MCF 10A (cell line): ENCODE measurements at regions not wholly inside any gene's neighbourhood (a gene's known extent, or its start where the extent isn't known, plus 50 kb on each side); places are given as distances from the start of the nearest gene placed in this dataset.

Experiments used
- BruUV-seq: library from RNA; stranded (reverse); fragments of 400-500 nt; replicated peaks from 2 replicates; lab custom pipeline; 2021; lab: Mats Ljungman, UMichigan
- CTCF ChIA-PET: fragments of 300-600 bp; sonication (Branson Sonifier 250); formaldehyde crosslinking; extraction: SDS; loops from one replicate; lab custom pipeline; 2021; ENCODE audit warnings: antibody characterized with exemption, inconsistent platforms; lab: Yijun Ruan, JAX
- POLR2A ChIA-PET: fragments of 300-600, 350-650 bp; sonication (Branson Sonifier 250); formaldehyde crosslinking; extraction: SDS; loops from one replicate; lab custom pipeline; 2020; ENCODE audit warnings: antibody characterized with exemption, inconsistent platforms; lab: Yijun Ruan, JAX
- DNase-seq: peaks from one replicate; pipeline ENCODE4 v3.0.0-alpha.2; 2018; ENCODE audit not compliant: unreplicated experiment
- H3K27ac Mint-ChIP-seq: one replicate; pipeline ENCODE4 v1.8.0; 2022; ENCODE audit warnings: mild to moderate bottlenecking, low read depth, mixed read lengths; ENCODE audit not compliant: unreplicated experiment
- H3K27me3 Mint-ChIP-seq: one replicate; pipeline ENCODE4 v1.8.0; 2022; ENCODE audit warnings: mixed read lengths; ENCODE audit not compliant: insufficient read depth, unreplicated experiment
- H3K36me3 Mint-ChIP-seq: one replicate; pipeline ENCODE4 v1.8.0; 2022; ENCODE audit warnings: mild to moderate bottlenecking, moderate library complexity, mixed read lengths; ENCODE audit not compliant: insufficient read depth, unreplicated experiment
- H3K4me1 Mint-ChIP-seq: one replicate; pipeline ENCODE4 v1.8.0; 2022; ENCODE audit warnings: mixed read lengths; ENCODE audit not compliant: insufficient read depth, unreplicated experiment
- H3K4me3 Mint-ChIP-seq: one replicate; pipeline ENCODE4 v1.8.0; 2022; ENCODE audit warnings: mild to moderate bottlenecking, moderate library complexity, mixed read lengths; ENCODE audit not compliant: unreplicated experiment
- H3K9me3 Mint-ChIP-seq: one replicate; pipeline ENCODE4 v1.8.0; 2022; ENCODE audit warnings: mixed read lengths; ENCODE audit not compliant: unreplicated experiment
- intact Hi-C: fragments of 100-400 bp; cut with micrococcal nuclease; formaldehyde crosslinking; loops from 2 replicates; pipeline ENCODE4 v1.14.1; 2022
- TF ChIP-seq, protein P1 (sequence below): fragments of 200-600 bp; IDR thresholded peaks from one replicate; pipeline ENCODE4 v1.8.0; 2022; ENCODE audit warnings: antibody characterized with exemption, mild to moderate bottlenecking; ENCODE audit not compliant: unreplicated experiment

DNA sequence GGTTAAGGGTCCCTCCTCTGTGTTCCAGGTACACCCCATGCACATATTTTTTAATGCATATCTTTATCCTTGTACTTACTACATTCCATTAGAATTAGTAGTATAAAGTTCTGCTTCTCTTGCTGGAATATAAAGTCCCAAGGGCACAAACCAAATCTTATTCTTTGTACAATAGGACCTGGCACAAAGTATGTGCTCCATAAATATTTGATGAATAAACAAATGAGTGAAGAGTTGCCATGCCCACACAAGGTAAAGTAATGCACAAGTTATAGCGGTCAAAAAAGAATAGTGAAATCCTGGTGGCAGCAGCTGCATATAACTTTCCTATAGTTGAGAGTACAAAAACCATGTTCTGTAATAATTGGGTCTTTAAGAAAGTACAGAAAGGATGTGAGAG, 82.1 kb upstream of the BMP4 start:
- CTCF ChIA-PET = interaction anchor here (1.1 kb wide), 1 partner anchor 52 kb away, joined by 4 read pairs; no protein-coding TSS in a partner anchor
- no TSS peak for BruUV-seq
- intact Hi-C loops = no loop called here
- H3K4me1 Mint-ChIP-seq = no peaks in the 10 kb centered on the region
- no peak overlapping the region for H3K4me3 Mint-ChIP-seq
- H3K27me3 Mint-ChIP-seq = no peaks in the 10 kb centered on the region
- no peak overlapping the region for H3K27ac Mint-ChIP-seq
- DNase-seq = no peak
- TF ChIP-seq, protein P1, sequence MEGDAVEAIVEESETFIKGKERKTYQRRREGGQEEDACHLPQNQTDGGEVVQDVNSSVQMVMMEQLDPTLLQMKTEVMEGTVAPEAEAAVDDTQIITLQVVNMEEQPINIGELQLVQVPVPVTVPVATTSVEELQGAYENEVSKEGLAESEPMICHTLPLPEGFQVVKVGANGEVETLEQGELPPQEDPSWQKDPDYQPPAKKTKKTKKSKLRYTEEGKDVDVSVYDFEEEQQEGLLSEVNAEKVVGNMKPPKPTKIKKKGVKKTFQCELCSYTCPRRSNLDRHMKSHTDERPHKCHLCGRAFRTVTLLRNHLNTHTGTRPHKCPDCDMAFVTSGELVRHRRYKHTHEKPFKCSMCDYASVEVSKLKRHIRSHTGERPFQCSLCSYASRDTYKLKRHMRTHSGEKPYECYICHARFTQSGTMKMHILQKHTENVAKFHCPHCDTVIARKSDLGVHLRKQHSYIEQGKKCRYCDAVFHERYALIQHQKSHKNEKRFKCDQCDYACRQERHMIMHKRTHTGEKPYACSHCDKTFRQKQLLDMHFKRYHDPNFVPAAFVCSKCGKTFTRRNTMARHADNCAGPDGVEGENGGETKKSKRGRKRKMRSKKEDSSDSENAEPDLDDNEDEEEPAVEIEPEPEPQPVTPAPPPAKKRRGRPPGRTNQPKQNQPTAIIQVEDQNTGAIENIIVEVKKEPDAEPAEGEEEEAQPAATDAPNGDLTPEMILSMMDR = no peak
- POLR2A ChIA-PET = no interaction called here
- H3K36me3 Mint-ChIP-seq = no peaks in the 10 kb centered on the region
- peaks cover 15% of the 10 kb centered on the region for H3K9me3 Mint-ChIP-seq

DNA sequence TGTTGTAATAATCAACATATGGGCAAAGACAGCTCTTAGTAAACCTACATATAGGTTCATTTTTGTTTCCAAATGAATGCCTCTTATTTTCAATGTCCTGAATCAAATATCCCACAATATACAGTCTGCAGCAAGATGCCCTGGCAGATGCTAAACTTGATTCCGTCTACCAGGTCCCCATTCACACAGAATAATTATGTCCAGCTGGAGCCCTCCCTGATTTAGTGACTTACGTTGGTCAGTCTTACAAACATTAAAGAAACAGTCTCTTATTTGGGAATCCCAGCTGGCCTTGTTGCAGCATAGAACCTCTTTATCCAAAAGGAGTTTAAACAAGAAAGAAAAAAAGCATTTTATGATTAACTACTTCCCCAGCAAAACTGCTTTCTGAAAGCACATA, 82.7 kb upstream of the BMP4 start:
- H3K36me3 Mint-ChIP-seq = no peaks in the 10 kb centered on the region
- ChIA-PET POLR2A (no interaction called here), CTCF (interaction anchor here (1.1 kb wide), 1 partner anchor 51 kb away, joined by 4 read pairs; no protein-coding TSS in a partner anchor)
- DNase-seq = no peak
- no peaks in the 10 kb centered on the region for H3K27me3 Mint-ChIP-seq
- intact Hi-C loops = no loop called here
- no peak overlapping the region for H3K27ac Mint-ChIP-seq
- H3K9me3 Mint-ChIP-seq = peaks cover 10% of the 10 kb centered on the region
- H3K4me1 Mint-ChIP-seq = no peaks in the 10 kb centered on the region
- H3K4me3 Mint-ChIP-seq = no peak overlapping the region
- no TSS peak for BruUV-seq
- TF ChIP-seq, protein P1 = no peak

DNA sequence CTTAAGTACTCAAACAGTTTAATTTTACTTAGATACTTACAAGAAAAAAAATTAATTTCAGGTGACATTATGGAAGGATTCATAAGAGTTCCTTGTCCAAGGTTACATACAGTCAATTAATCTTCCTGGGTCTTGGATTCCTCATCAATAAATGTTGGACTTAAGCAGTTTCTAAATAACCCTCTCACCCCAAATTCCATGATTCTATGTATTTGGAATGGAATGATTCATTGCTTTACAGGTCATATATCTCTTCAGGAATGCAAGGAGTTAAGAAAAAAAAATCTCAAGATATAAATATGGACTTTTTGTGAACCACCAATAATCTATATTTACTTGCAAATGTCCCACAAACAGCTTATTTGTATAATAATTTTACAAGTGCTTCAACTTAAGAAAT, 84.2 kb upstream of the BMP4 start:
- TF ChIP-seq, protein P1 = no peak
- intact Hi-C loops = no loop called here
- H3K27ac Mint-ChIP-seq = no peak overlapping the region
- H3K4me1 Mint-ChIP-seq = no peaks in the 10 kb centered on the region
- H3K36me3 Mint-ChIP-seq = no peaks in the 10 kb centered on the region
- no TSS peak for BruUV-seq
- POLR2A ChIA-PET = interaction anchor here (0.6 kb wide), 1 partner anchor 409 kb away, joined by 3 read pairs; no protein-coding TSS in a partner anchor
- H3K9me3 Mint-ChIP-seq = no peaks in the 10 kb centered on the region
- CTCF ChIA-PET = interaction anchor here (0.6 kb wide), 1 partner anchor 628 kb away, joined by 3 read pairs; no protein-coding TSS in a partner anchor
- no peak overlapping the region for H3K4me3 Mint-ChIP-seq
- no peak for DNase-seq
- no peaks in the 10 kb centered on the region for H3K27me3 Mint-ChIP-seq

DNA sequence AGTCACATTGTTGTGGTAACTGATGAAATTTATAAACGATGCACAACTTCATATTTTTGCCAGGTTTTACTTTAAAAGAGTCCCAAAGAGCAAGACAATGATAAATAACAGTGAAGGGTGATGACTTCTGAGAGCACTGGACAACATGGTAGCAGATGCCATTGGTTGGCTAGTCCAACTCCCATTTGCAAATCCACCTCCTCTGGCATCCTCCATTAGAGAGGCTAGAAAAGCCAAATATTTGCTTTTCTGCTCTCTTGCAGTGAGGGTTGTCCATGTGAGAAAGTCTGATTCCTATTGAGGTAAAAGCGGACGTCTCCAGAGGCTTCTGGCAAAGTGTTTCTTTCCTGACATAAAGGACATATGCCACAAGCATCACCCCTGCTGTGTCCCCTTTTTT, 89.6 kb upstream of the BMP4 start:
- Mint-ChIP-seq H3K27ac (no peak overlapping the region), H3K4me1 (no peaks in the 10 kb centered on the region), H3K9me3 (no peaks in the 10 kb centered on the region), H3K36me3 (no peaks in the 10 kb centered on the region), H3K4me3 (no peak overlapping the region), H3K27me3 (no peaks in the 10 kb centered on the region)
- CTCF ChIA-PET = no interaction called here
- no TSS peak for BruUV-seq
- intact Hi-C loops = no loop called here
- POLR2A ChIA-PET = no interaction called here
- TF ChIP-seq, protein P1 = no peak
- DNase-seq = no peak
